Eye (tissue), 1 donor: ENCODE measurements at regions not wholly inside any gene's neighbourhood (a gene's known extent, or its start where the extent isn't known, plus 50 kb on each side); places are given as distances from the start of the nearest gene placed in this dataset.
A peak's percentile ranks its signal among the peaks of the same experiment; 100 is the strongest.
"Not testable (repeated sequence)": the region's sequence is repeated elsewhere in the genome, so short reads cannot be mapped to it uniquely, and the experiment has no call there.

Experiments
- DNase-seq: peaks from one replicate; pipeline ENCODE4 v3.0.0-alpha.2; 2015

- no peak for DNase-seq
Observed at GRCh38 chr16:61150351-61150750, 885.9 kb downstream of the CDH8 start.

- no peak for DNase-seq
Observed at GRCh38 chr16:61149709-61150108, 886.5 kb downstream of the CDH8 start.

GRCh38 chr16:61148930-61149329 is 887.3 kb downstream of the CDH8 start:
- DNase-seq, result no peak

GRCh38 chr16:61146429-61146828 is 889.8 kb downstream of the CDH8 start:
- DNase-seq, result no peak

GRCh38 chr16:61131447-61131846 is 904.8 kb downstream of the CDH8 start:
- DNase-seq, result no peak

- DNase-seq, result no peak
Observed at GRCh38 chr16:61128545-61129323, 907.5 kb downstream of the CDH8 start.

- no peak for DNase-seq
Observed at GRCh38 chr16:61105544-61105943, 930.7 kb downstream of the CDH8 start.

- DNase-seq, result no peak
Observed at GRCh38 chr16:61098505-61098904, 937.7 kb downstream of the CDH8 start.

GRCh38 chr16:61091300-61091699 is 944.9 kb downstream of the CDH8 start:
- not testable (repeated sequence) for DNase-seq

- no peak for DNase-seq
Observed at GRCh38 chr16:61083711-61084110, 952.5 kb downstream of the CDH8 start.

- no peak for DNase-seq
Observed at GRCh38 chr16:61074324-61074723, 961.9 kb downstream of the CDH8 start.

- DNase-seq, result no peak
Observed at GRCh38 chr16:61057635-61058034, 978.6 kb downstream of the CDH8 start.

- DNase-seq, result no peak
Observed at GRCh38 chr16:61050547-61050946, 985.7 kb downstream of the CDH8 start.

GRCh38 chr16:61045931-61046330 is 990.3 kb downstream of the CDH8 start:
- DNase-seq, result no peak

GRCh38 chr16:61042737-61043136 is 993.5 kb downstream of the CDH8 start:
- DNase-seq, result peak; percentile 70

- no peak for DNase-seq
Observed at GRCh38 chr16:61030616-61031015, 1005.6 kb downstream of the CDH8 start.

GRCh38 chr16:61024180-61024900 is 1011.9 kb downstream of the CDH8 start:
- peak; percentile 41 for DNase-seq

GRCh38 chr16:61014869-61015268 is 1021.4 kb downstream of the CDH8 start:
- DNase-seq, result no peak

GRCh38 chr16:61007694-61008093 is 1028.5 kb downstream of the CDH8 start:
- no peak for DNase-seq

- DNase-seq, result peak; percentile 53
Observed at GRCh38 chr16:61005952-61006351, 1030.3 kb downstream of the CDH8 start.

GRCh38 chr16:61002479-61003204 is 1033.6 kb downstream of the CDH8 start:
- DNase-seq, result no peak

GRCh38 chr16:60991886-60992285 is 1044.4 kb downstream of the CDH8 start:
- no peak for DNase-seq

GRCh38 chr16:60989592-60989991 is 1046.6 kb downstream of the CDH8 start:
- no peak for DNase-seq

GRCh38 chr16:60979119-60979518 is 1057.1 kb downstream of the CDH8 start:
- DNase-seq, result no peak
